GM10847 (cell line): ENCODE measurements at regions not wholly inside any gene's neighbourhood (a gene's known extent, or its start where the extent isn't known, plus 50 kb on each side); places are given as distances from the start of the nearest gene placed in this dataset.

ENCODE experiments used
- POLR2A ChIP-seq: IDR thresholded peaks from 2 replicates; pipeline ENCODE4 v1.6.1; 2011; ENCODE audit not compliant: insufficient read length; ENCODE audit errors: extremely low read depth

GRCh38 chr7:68078157-68078710 lies 1081.6 kb downstream of the TYW1 start:
- no peak for TF ChIP-seq POLR2A

- no peak for TF ChIP-seq POLR2A
These were observed 1090.8 kb downstream of the TYW1 start for GRCh38 chr7:68087401-68087800.

GRCh38 chr7:68088879-68089278 lies 1092.2 kb downstream of the TYW1 start:
- TF ChIP-seq POLR2A, result no peak

- TF ChIP-seq POLR2A, result no peak
These were observed 1106.7 kb downstream of the TYW1 start for GRCh38 chr7:68103319-68103718.

GRCh38 chr7:68107261-68107660 lies 1110.6 kb downstream of the TYW1 start:
- TF ChIP-seq POLR2A, result no peak

- no peak for TF ChIP-seq POLR2A
These were observed 1111.3 kb downstream of the TYW1 start for GRCh38 chr7:68107968-68108367.

- no peak for TF ChIP-seq POLR2A
These were observed 1112.7 kb downstream of the TYW1 start for GRCh38 chr7:68109299-68109698.

GRCh38 chr7:68119411-68119810 lies 1122.8 kb downstream of the TYW1 start:
- no peak for TF ChIP-seq POLR2A

- no peak for TF ChIP-seq POLR2A
These were observed 1124.4 kb downstream of the TYW1 start for GRCh38 chr7:68121056-68121455.

GRCh38 chr7:68121655-68122054 lies 1125.0 kb downstream of the TYW1 start:
- no peak for TF ChIP-seq POLR2A

GRCh38 chr7:68122801-68123200 lies 1126.2 kb downstream of the TYW1 start:
- TF ChIP-seq POLR2A, result no peak

- TF ChIP-seq POLR2A, result no peak
These were observed 1128.5 kb downstream of the TYW1 start for GRCh38 chr7:68125168-68125567.

GRCh38 chr7:68133045-68133444 lies 1136.4 kb downstream of the TYW1 start:
- TF ChIP-seq POLR2A, result no peak

GRCh38 chr7:68143345-68143744 lies 1146.7 kb downstream of the TYW1 start:
- no peak for TF ChIP-seq POLR2A

GRCh38 chr7:68146983-68147382 lies 1150.3 kb downstream of the TYW1 start:
- no peak for TF ChIP-seq POLR2A

- TF ChIP-seq POLR2A, result no peak
These were observed 1151.1 kb downstream of the TYW1 start for GRCh38 chr7:68147614-68148238.

- TF ChIP-seq POLR2A, result no peak
These were observed 1151.8 kb downstream of the TYW1 start for GRCh38 chr7:68148440-68148839.
